Thyroid gland (tissue), 4 donors: ENCODE measurements at regions not wholly inside any gene's neighbourhood (a gene's known extent, or its start where the extent isn't known, plus 50 kb on each side); places are given as distances from the start of the nearest gene placed in this dataset.

Source experiments
- POLR2A ChIP-seq, 2 donors: fragments of 450-650 bp; IDR thresholded peaks; one replicate each; pipeline ENCODE4 v1.6.1; 2017; ENCODE audit warnings: antibody characterized with exemption in 2 of 2, mild to moderate bottlenecking in 2 of 2, moderate library complexity in 1 of 2
- TF ChIP-seq, protein P1 (sequence below), 6 experiments: fragments of 200-600 bp in 3 of 6; fragments of 450-650 bp in 3 of 6; sonication (generic) in 3 of 6; IDR thresholded peaks; one replicate each; pipeline ENCODE4 v1.5.1; 2016 to 2019; ENCODE audit warnings: antibody characterized with exemption in 6 of 6, mild to moderate bottlenecking in 2 of 6, inconsistent platforms in 1 of 6, moderate library complexity in 1 of 6

DNA sequence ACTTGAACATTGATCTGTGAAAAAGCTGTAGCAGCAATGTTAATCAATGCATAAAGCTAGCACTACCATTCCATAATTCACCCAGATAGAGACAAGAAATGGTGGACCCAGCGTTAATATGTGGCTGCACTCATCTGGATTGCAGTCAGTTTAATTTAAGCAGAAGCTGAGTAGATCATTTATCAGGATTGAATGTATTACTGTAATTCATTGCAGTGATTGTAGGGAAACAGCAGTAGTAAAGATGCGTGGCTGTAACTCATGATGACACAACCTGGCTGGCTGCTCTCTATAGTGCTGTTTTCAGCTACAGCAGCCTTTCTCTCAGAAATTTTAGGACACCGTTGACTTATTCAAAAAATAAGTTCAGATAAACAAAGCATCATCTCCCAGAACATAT is 499.5 kb upstream of the SLITRK6 start:
- TF ChIP-seq, protein P1, sequence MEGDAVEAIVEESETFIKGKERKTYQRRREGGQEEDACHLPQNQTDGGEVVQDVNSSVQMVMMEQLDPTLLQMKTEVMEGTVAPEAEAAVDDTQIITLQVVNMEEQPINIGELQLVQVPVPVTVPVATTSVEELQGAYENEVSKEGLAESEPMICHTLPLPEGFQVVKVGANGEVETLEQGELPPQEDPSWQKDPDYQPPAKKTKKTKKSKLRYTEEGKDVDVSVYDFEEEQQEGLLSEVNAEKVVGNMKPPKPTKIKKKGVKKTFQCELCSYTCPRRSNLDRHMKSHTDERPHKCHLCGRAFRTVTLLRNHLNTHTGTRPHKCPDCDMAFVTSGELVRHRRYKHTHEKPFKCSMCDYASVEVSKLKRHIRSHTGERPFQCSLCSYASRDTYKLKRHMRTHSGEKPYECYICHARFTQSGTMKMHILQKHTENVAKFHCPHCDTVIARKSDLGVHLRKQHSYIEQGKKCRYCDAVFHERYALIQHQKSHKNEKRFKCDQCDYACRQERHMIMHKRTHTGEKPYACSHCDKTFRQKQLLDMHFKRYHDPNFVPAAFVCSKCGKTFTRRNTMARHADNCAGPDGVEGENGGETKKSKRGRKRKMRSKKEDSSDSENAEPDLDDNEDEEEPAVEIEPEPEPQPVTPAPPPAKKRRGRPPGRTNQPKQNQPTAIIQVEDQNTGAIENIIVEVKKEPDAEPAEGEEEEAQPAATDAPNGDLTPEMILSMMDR (IDR thresholded peaks at IDR 0.05) = no peak
- TF ChIP-seq POLR2A (IDR thresholded peaks at IDR 0.05) = no peak
